ENCODE measurements at regions not wholly inside any gene's neighbourhood (a gene's known extent, or its start where the extent isn't known, plus 50 kb on each side); places are given as distances from the start of the nearest gene placed in this dataset.

DNA sequence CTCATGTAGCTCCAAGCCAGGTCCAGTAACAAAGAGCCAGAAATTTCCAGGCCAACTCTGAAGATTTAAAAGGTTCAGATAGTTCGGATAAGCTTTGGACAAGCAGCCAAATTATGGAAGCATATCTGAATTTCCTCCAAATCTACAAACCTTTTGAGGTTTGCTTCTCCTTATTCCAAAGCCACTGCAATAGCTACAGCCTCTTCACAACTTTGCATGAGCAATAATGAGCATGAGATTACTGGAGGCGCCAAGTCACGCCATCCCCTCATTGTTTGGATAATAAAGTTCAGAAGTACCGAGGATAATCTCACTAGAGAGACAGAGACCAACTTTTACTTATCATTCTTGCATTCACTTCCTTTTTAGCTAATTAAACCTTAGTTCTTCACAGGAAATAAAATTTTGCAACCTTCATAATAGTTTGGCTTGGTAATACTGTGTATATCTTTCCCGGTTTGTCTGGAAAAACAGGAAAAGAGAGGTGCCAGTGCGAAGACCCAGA is 329.6 kb upstream of the RSPO3 start:
- TF ChIP-seq CTCF (IDR thresholded peaks at IDR 0.05; ENCODE audit: low read depth, low read length, poor library complexity, severe bottlenecking) (no peak), EZH2phosphoT487 (IDR thresholded peaks at IDR 0.05; ENCODE audit: borderline replicate concordance, low read length) (no peak)
